Esophagus muscularis mucosa (tissue), 4 donors: ENCODE measurements at regions not wholly inside any gene's neighbourhood (a gene's known extent, or its start where the extent isn't known, plus 50 kb on each side); places are given as distances from the start of the nearest gene placed in this dataset.

ENCODE experiments used
- DNase-seq: peaks from one replicate; pipeline ENCODE4 v3.0.0-alpha.2; 2017; ENCODE audit errors: extremely low spot score
- H3K27ac ChIP-seq, 4 donors: fragments of 200-600 bp; sonication (generic); replicated peaks in 1 of 4; 1 replicate in 3 of 4; 2 replicates in 1 of 4; pipeline ENCODE4 v1.5.1; 2016 to 2019; ENCODE audit warnings: mild to moderate bottlenecking in 1 of 4
- H3K27me3 ChIP-seq, 4 donors: fragments of 200-600 bp; sonication (generic); one replicate each; pipeline versions ENCODE4 v1.5.1 to v1.6.0; 2016 to 2019
- H3K36me3 ChIP-seq, 4 donors: fragments of 200-600 bp; sonication (generic); one replicate each; pipeline ENCODE4 v1.5.1; 2016 to 2019
- H3K4me1 ChIP-seq, 4 donors: fragments of 200-600 bp; sonication (generic); one replicate each; pipeline ENCODE4 v1.5.1; 2016 to 2019
- H3K4me3 ChIP-seq, 4 donors: fragments of 200-600 bp; sonication (generic); 1 replicate in 2 of 4; 2 replicates in 2 of 4; pipeline ENCODE4 v1.5.1; 2016 to 2019; ENCODE audit warnings: mild to moderate bottlenecking in 4 of 4, moderate library complexity in 1 of 4
- H3K9me3 ChIP-seq, 4 donors: fragments of 200-600 bp; sonication (generic); 1 replicate in 3 of 4; 2 replicates in 1 of 4; pipeline ENCODE4 v1.5.1; 2016 to 2019
- CTCF ChIP-seq, 3 experiments: fragments of 200-600 bp in 2 of 3; fragments of 450-650 bp in 1 of 3; sonication (generic) in 2 of 3; IDR thresholded peaks; one replicate each; pipeline ENCODE4 v1.5.1; 2017 to 2019; ENCODE audit warnings: antibody characterized with exemption in 3 of 3, mild to moderate bottlenecking in 2 of 3, moderate library complexity in 1 of 3
- EP300 ChIP-seq: sonication (generic); formaldehyde crosslinking; IDR thresholded peaks from one replicate; pipeline ENCODE4 v1.6.1; 2017; ENCODE audit warnings: antibody characterized with exemption
- POLR2A ChIP-seq: fragments of 450-650 bp; IDR thresholded peaks from one replicate; pipeline ENCODE4 v1.6.1; 2017; ENCODE audit warnings: antibody characterized with exemption, moderate library complexity, mild to moderate bottlenecking, low read depth
- POLR2AphosphoS5 ChIP-seq, 2 donors: sonication (generic); formaldehyde crosslinking; IDR thresholded peaks; one replicate each; pipeline ENCODE4 v1.6.1; 2017; ENCODE audit warnings: antibody characterized with exemption in 2 of 2
- WGBS: methylation state at CpG from one replicate; pipeline ENCODE4 v1.1.5; 2018; 5-methylcytosine and 5-hydroxymethylcytosine counted together
- intact Hi-C: fragments of 100-400 bp; cut with DNase I; formaldehyde crosslinking; loops from one replicate; pipeline ENCODE4 v1.15.1; 2023

DNA sequence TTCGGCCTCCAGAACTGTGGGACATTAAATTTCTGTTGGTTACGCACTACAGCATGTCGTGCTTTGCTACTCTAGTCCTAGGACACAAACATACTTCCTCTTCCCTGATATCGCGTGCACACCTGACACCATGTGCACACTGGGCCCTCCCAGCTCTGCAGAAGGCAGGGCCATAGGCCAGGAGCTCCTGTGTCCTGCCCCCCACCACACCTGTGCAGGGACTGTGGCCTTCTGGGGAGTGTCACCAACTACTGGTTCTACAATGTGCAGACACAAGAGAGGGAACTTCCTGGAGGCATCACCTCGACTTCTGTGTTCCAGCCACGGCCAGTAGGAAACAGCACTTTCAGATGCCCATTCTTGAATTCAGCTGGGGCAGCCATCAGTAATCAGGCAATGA lies 646.4 kb upstream of the MGMT start:
- WGBS: 58% methylated on average over 5 of the region's 7 CpGs
- H3K4me3 ChIP-seq: no peak overlapping the region
- intact Hi-C loops: no loop called here
- H3K9me3 ChIP-seq: no peaks in the 10 kb centered on the region
- H3K27ac ChIP-seq: no peak overlapping the region
- H3K36me3 ChIP-seq: no peaks in the 10 kb centered on the region
- no peak for TF ChIP-seq POLR2AphosphoS5 (IDR thresholded peaks at IDR 0.05)
- TF ChIP-seq CTCF (IDR thresholded peaks at IDR 0.05): no peak
- no peak for TF ChIP-seq EP300
- no peak for TF ChIP-seq POLR2A
- DNase-seq: peak; percentile 80
- H3K27me3 ChIP-seq: peaks cover 0 to 4% (median 0%) of the 10 kb centered on the region in 4 donors
- no peaks in the 10 kb centered on the region for H3K4me1 ChIP-seq

- H3K4me3 ChIP-seq: no peak overlapping the region
- TF ChIP-seq POLR2A (no peak), EP300 (no peak), CTCF (IDR thresholded peaks at IDR 0.05) (no peak), POLR2AphosphoS5 (IDR thresholded peaks at IDR 0.05) (no peak)
- H3K9me3 ChIP-seq: no peaks in the 10 kb centered on the region
- 92% methylated on average over 16 of the region's 16 CpGs for WGBS
- peaks cover 0 to 8% (median 0%) of the 10 kb centered on the region in 4 donors for H3K27me3 ChIP-seq
- no peaks in the 10 kb centered on the region for H3K4me1 ChIP-seq
- H3K27ac ChIP-seq: no peak overlapping the region
- intact Hi-C loops: no loop called here
- DNase-seq: no peak
- no peaks in the 10 kb centered on the region for H3K36me3 ChIP-seq
Observed at GRCh38 chr10:128823201-128823600, 643.8 kb upstream of the MGMT start.

DNA sequence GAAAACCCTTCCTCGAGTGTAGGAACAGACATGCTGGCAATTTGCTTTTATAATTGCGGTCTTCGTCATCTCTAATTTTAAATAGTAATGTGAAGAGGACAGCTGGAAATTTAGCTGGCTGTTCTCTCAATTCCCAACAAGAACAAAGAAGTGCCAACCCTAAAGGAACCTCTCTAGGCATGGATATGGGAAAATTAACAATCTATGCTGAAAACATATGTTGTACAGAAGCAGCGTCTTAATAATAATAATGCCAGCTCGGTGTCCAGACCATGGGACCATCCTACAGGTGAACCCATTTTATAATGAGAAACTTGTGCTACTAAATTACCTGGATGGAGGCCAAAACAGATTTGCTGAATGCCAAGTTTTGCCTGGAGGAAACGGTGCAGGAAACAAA lies 641.4 kb upstream of the MGMT start:
- H3K27me3 ChIP-seq: peaks cover 0 to 8% (median 0%) of the 10 kb centered on the region in 4 donors
- no peak overlapping the region for H3K27ac ChIP-seq
- H3K9me3 ChIP-seq: no peaks in the 10 kb centered on the region
- 68% methylated on average over 6 of the region's 6 CpGs for WGBS
- no peaks in the 10 kb centered on the region for H3K36me3 ChIP-seq
- no peaks in the 10 kb centered on the region for H3K4me1 ChIP-seq
- no peak overlapping the region for H3K4me3 ChIP-seq
- DNase-seq: no peak
- intact Hi-C loops: no loop called here
- TF ChIP-seq EP300 (no peak), CTCF (IDR thresholded peaks at IDR 0.05) (no peak), POLR2A (no peak), POLR2AphosphoS5 (IDR thresholded peaks at IDR 0.05) (no peak)

DNA sequence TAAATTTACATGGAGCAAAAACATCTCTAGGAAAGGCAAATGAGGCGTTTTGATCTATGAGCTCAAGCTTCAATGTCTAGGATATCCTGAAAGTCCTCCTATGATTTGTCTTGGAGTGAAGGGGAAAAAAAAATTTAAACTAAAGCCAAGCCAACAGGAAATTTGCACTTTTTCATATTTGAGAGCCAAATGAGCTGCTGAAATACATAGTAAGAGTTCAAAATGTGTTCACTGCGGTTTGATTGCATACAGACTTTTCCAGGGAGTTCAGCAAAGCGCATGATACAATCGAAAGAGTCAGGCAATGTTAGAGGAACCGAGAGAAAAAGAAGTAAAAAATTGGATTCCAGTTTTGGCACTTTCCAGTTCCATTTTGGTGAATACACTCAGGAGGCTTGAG lies 633.4 kb upstream of the MGMT start:
- intact Hi-C loops: no loop called here
- peak; percentile 24 for DNase-seq

More for the DNA sequence above, 633.4 kb upstream of the MGMT start:
- Histone ChIP-seq H3K27ac (no peak overlapping the region), H3K27me3 (no peaks in the 10 kb centered on the region), H3K9me3 (no peaks in the 10 kb centered on the region), H3K4me1 (no peaks in the 10 kb centered on the region), H3K36me3 (no peaks in the 10 kb centered on the region), H3K4me3 (no peak overlapping the region)
- 76% methylated on average over 5 of the region's 5 CpGs for WGBS
- TF ChIP-seq POLR2A (no peak), POLR2AphosphoS5 (IDR thresholded peaks at IDR 0.05) (no peak), EP300 (no peak), CTCF (IDR thresholded peaks at IDR 0.05) (no peak)
